GM21825 (cell line): ENCODE measurements at regions not wholly inside any gene's neighbourhood (a gene's known extent, or its start where the extent isn't known, plus 50 kb on each side); places are given as distances from the start of the nearest gene placed in this dataset.
"Not testable (repeated sequence)": the region's sequence is repeated elsewhere in the genome, so short reads cannot be mapped to it uniquely, and the experiment has no call there.

Experiments
- ATAC-seq: cut with Tn5 transposase; IDR thresholded peaks from one replicate; pipeline ENCODE4 v1.9.1; 2021; ENCODE audit warnings: mild to moderate bottlenecking, moderate library complexity; ENCODE audit not compliant: unreplicated experiment

DNA sequence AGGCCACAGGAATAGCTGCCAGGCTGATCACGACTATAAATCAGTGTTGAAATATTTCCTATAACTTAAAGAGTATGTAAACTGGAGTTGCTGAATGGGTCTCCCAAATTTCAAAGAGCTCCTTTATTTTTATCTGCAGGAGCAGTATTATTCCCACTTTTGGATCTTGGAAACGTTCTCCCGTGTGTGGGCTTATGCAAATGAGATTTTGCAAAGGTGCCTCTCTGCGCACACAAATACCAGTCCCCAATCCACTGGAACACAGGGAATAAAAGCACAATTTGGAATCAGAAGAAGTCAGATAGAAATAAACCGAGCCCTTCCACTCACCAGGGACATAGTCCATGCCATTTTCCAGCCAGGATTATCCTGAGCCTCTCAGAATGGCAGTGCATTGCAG lies 350.2 kb upstream of the CELF2 start:
- ATAC-seq: no peak

DNA sequence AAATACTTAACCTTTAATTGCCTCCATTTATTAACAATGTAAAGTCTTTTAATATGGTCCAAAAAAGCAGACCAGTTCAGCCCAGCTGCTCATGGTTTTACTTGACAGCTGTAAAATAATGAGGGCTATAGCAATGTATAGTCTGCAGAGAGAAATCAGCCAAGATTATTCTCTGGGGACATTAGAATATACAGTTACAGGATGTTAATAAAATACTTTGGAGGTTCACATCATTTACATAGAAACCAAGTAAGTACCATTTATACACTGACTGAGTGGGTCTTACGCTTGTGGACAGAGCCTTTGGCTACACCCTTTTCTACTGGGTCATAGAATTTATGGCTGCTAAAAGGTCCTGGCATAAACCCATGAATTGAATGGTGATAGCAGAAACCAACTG lies 340.7 kb upstream of the CELF2 start:
- ATAC-seq: no peak

DNA sequence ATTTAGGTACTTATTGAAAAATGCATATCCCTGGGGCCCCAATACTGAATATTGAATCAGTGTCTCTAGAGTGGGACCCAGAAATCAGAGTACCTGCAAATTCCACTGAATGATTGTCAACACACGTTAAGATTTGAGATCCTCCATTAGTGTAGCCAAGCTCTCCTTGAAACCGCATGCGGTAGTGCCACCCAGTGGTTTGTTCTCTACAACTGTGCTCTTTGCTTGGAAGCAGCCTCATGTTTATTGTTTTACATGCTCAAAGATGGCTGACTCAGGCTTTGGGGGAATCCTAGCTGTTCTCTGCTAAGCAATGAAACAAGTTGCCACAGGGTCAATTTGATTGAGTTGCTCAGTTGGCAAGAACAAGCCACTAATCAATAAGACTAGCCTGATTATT lies 340.2 kb upstream of the CELF2 start:
- ATAC-seq: peak; percentile 87

DNA sequence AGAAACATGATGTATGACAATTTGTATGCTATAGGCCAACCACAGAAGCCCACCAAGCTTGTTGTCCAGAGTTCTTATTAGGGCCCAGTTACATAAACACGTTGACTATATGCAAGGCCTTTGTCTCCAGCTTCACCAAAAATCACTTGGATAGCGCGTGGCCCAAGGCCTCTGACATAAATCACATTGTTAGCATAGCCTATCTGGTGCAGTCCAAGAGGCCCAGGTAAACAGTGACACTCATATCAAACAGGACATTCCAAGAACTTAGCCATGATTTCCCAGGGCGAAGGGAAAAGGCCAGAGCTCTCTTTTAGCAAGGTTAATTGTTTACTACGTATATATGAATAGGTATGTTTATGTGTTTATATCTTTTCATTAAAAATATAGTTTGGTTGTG lies 337.2 kb upstream of the CELF2 start:
- no peak for ATAC-seq

DNA sequence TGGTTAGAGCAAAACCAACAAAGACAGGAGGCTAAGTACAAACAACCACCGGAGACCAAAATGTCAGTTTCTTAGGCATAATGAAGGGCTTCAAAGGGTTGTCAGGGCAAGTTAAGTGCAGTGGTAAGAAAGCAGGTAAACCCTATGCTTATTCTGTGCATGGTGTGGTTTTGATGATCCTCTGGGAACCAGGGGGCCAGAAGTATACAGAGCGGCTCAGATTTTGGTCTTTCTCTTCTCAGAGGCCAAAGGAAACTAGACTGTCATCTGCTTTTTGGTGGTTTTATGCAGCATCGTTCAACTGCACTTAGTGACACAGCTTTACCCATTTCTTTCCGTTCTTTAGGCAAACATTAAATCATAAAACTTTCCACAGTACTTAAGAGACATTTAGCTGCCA lies 332.7 kb upstream of the CELF2 start:
- ATAC-seq: no peak

DNA sequence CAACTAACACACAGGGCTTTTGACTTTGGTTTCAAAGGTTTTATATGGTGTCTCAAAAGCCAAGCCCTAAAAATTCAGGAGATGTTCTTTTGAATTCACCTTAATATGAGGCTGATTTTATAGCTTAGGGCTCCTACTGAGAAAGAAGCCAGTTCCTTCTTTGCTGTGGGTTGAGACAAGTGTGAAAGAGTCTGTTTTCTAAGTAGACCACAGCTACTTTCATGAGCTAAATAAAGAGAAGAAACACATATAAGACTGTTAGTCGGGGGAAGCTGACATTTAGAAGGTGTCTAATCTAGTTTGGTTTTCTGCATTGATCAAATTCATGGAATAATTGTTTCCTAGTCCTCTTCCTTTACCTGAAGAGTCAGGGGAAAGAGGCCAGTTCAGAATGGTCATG lies 332.1 kb upstream of the CELF2 start:
- no peak for ATAC-seq

DNA sequence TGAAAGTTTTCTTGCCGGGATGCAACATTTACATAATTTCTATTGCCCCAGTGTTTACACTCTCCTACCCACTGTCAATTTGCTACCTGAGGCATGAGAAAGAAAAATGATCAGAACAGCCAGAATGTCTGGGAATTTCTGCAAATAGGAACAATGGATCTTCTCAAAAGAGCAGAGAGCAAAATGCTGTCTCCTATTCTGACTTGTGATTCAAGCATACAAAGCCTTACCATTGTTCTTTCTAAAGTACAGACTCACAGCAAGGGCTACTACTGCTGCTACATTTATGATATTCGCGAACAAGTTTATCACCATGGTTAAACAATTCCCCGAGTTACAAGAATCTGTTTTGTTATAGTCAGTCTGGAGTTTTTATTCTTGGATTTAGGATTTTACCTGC lies 329.9 kb upstream of the CELF2 start:
- no peak for ATAC-seq

DNA sequence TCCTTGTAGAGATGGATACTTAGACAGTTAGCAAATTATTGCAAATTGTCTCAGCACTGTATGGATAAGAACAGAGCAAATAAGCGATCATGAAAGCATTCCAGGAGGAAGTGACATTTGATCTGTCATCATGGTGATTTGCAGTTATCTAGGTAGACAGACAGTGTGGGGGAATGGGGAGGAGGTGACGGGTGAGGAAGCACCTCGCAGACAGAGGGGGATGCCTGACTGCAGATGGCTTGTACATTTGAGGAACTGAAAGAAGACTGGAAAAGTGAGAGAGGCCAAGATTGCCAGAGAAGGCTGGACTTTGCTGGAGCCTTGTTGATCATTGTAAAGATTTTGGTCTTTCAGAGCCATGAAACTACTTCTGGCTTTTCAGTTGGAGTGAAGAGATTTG lies 318.2 kb upstream of the CELF2 start:
- ATAC-seq: no peak

DNA sequence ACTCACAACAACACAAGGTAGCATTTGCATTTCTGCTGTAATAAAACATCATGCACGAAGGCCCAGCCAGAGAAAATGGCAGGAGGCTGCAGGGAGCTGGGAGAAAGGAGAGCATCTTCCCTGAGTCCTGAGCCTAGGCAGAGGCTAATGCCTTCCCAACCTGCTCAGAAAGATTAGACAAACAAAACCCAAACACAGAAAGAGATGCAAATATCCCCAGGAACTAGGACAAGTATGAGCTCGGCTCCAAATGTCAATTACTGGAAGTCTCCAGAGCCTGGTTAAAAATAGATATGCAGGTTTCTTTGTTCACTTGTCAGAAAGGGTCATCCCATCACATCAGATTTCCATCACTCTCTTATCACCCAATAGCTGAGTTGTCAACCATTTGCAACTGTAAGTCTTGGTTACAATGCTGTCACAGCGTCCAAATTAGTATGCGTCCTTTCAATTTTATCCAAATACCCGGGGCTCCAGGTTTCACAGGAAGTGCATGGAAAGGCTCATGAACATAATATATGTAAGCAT lies 316.5 kb upstream of the CELF2 start:
- no peak for ATAC-seq

DNA sequence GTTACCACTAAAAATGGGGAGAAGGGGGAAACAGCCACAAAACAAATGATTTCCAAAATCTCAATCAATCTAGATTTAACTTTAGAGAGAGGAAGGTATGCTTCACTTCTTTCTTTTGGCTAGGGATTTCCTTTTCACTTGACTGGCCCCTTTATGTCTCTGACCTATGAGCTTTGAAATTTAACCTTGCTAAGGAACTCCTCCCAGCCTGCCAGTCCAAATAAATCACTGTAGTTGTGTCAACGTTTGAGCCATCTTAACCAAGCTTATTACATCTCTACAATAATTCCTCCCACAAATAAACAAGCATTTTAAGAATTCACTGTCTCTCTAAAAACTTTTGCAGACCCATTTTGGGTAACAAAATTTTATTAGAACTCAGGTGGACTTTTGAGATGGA lies 315.5 kb upstream of the CELF2 start:
- no peak for ATAC-seq

DNA sequence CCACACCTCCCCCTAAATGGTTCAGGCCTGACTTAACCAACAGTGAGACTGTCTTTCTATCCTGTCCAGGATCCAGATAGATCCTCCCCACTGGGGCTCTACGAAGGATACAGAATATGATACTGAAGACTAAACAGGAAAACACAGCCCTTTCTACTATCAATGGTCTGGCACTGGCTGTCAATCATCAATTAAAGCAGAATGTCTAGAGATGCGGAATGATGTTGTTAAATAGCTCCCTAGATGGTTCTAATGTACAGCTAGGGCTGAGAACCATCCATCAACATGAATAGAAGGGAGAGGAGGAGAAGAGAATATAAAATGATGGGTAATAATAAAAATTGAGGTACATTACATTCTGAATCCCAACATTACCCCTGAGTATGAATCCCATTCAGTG lies 314.3 kb upstream of the CELF2 start:
- ATAC-seq: no peak

DNA sequence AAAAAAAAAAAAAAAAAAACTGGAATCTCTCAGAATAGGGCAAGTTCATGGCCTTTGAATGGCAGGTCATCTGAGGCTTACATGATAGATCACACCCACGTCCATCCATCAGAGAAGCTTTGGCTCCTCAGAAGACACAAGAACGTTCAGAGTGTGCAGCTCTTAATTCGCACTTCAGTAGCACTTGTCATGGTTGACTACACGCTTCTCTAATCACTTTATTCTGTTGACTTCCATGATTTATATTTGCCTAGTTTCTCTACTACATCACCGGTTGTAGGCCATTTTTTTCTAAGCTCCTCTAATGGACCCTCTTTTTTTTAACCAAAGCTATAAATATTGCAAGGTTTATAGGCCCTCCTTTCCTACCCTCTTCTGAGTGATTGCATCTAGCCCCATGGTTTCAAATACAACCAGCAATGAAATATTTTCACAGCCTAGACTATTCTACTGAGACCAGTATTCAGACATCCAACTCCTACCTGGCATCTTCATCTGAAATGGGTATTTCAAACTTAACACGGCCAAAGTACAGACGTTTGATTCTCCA lies 305.4 kb upstream of the CELF2 start:
- no peak for ATAC-seq

DNA sequence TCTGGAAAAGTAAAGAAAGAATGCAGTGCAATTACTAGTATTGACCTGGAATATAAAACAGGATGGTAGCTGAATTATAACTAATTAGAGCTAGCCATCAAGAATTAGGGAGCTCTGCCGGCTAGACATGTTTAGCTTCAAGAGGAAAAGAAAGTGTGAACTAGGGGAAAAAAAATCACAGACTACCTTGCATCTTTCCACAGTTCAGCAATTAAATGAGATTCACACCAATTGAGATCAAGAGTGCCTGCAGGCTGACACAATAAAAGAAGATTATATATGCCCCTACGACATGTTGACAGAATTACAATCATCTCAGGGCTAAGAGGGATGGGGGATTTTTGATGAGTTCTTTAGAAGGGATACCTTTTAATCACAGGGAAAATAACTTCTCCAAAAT lies 303.3 kb upstream of the CELF2 start:
- ATAC-seq: no peak

DNA sequence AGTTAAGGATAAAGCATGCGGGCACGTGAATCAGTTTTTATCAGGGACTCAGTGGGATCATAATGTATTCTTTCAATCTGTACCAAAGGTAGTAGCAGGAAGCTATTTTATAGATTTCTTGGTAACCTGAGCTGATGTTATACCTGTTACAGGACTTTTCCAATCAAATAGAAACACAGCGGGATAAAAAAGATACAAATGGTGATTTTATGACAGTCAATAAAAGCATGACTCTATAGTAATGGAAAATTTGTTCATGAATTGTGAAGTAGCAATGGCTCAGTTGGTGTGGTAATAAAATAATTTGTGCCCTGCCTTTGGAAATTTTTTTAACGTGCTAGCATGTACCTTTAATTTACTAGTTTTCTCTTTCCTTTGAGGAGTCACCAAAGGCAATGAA lies 300.7 kb upstream of the CELF2 start:
- ATAC-seq: no peak

DNA sequence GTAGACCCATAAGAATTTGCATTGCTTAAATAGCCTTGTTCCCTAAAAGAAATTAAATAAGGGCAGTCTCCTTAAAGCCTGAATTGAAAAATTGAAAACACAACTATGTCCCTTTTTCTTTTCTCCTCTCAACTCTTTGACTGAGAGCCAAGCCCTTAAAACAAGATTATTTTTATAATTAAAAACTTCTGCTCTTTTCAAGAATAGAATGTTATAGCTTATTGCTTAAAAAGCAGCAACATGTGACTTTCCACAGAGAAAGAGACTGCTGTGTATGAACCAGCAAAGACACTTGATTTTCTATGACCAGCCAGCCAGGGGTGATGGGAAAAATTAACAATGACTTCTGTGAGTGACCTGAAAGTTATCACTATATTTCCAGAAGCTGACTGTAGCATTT lies 295.2 kb upstream of the CELF2 start:
- ATAC-seq: no peak

DNA sequence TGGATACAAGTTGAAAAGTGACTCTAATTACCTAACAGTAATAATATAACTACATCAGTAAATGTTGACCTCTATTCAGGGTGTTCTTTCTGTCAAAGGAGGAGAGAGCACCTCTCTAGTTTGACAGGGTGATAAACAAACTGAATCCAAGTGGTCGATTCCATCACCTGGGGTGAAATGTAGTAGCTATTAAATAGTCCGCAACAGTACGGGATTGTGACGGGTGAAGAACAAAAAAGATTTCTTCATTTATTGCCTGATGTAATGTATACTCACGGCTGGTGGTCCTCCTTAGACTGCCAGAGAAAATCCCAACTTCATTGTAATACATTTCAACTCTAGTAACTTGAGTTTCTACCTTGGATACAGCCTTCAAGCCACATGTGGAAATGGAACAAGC lies 292.5 kb upstream of the CELF2 start:
- ATAC-seq: no peak

DNA sequence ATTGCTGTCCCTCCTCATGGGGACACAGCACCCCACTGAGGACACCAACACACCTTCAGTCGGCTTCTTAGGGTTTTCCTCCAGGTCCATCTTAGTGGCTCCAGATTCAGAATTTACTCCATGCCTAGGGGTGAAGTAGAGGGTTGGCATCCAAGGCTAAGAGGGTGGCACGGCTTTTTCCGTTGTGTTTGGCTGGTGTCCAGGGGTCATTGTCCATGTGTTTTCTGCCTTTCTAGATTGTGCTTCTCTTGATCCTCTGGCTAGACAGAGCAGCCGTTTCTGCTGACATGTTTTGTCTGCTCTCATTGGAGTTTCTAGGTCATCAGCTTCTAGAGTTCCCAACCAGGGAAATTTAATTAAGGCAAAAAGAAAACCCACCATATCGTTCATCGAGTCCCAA lies 291.6 kb upstream of the CELF2 start:
- ATAC-seq: no peak

DNA sequence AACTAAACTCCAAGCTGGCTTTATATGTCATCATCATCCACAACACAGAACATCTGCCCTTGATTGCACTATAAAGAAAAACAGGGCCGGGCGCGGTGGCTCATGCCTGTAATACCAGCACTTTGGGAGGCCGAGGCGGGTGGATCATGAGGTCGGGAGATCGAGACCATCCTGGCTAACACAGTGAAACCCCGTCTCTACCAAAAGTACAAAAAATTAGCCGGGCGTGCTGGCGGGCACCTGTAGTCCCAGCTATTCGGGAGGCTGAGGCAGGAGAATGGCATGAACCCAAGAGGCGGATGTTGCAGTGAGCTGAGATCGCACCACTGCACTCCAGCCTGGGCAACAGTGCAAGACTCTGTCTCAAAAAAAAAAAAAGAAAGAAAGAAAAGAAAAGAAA lies 290.3 kb upstream of the CELF2 start:
- ATAC-seq: not testable (repeated sequence)

DNA sequence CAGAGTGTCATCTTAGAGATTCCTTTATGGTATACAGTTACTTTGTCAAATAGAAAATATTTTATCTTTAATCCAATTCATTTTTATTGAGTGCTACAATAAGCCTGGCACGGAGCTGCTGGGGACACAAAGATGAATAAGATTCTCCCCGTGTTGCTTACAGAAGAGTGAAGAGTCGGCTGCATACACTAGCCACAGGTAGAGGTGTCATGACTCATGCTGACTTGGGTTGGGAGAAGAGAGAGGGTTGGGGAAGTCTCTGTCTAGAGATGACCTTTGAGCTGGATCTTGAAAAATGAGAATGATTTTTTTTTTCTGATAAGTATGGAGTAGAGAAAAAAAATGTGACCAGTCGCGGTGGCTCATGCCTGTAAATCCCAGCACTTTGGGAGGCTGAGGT lies 289.9 kb upstream of the CELF2 start:
- no peak for ATAC-seq

DNA sequence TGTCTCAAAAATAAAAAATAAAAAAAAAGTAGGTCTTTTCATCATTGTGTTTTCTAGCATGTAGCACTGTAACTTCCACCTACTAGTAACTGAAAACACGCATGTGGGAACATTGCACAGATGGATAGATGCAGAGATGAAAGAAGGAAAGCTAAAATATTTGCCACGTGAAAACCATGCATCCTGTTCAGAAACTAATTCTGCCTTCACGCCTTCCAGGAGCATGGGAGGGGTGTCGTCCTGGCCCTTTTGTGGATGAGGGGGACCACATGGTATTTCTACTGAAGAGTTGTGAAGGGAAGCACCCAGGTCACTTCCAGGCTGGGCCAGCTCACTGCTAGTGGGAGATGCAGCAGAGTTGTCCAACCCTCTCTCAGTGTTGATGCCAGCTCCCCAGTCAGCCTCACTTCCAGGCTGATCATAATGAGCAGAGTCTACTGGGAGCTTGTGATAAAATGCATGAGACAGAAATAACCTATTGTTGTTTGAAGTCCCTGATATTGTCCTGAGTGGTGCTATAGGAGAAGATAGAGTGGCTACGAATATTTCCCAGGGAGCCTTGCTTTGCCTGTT lies 287.1 kb upstream of the CELF2 start:
- no peak for ATAC-seq

DNA sequence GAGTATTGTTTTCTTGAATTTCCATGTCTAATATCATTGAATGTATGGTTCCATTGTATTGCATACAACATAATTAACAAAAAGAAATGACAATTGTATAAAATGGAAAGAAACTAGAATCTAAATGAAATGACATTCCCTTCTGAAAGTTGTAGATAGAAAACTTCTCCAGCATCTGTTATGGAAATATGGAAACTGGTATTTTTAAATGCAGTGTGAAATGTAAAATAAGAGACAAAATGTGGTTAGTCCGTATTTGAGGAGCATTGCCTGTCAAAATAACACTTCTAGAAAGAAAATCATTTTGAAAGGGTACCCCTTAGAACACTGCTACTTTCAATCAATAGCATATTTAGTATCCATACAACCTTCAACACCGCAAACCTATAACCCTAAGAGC lies 286.3 kb upstream of the CELF2 start:
- ATAC-seq: no peak

DNA sequence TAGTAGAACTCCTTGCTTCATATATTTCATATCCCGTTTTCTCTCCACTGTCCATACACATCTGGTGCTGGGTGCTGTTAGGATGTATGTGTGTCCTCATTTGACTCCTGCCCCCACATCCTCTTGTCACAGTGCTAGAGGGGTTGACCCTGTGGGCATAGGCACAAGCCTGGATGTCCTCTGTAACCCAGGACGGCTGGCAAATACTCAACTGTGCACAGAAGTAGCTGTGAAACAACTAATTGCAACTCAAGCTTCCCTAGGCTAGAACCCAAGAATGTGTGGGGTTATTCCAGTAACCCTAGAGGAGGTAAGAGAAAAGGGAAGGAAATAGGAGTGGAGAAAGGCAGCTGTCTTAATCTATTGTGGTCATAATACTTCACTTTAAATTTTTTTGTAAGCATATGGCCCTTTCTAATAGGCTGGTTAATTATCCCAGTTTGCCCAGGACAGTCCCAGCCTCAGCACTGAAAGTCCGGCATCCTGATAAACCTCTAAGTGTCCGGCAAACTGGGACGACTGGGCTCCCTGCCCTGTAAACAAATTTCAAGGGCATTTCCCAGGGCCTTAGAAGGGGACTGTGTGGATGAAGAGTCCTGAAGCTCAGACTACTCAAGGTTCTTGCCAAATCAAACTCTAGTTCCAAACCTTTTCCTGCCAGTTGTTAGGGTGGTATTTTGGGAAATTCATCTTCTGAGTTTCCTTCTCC lies 283.2 kb upstream of the CELF2 start:
- ATAC-seq: no peak

DNA sequence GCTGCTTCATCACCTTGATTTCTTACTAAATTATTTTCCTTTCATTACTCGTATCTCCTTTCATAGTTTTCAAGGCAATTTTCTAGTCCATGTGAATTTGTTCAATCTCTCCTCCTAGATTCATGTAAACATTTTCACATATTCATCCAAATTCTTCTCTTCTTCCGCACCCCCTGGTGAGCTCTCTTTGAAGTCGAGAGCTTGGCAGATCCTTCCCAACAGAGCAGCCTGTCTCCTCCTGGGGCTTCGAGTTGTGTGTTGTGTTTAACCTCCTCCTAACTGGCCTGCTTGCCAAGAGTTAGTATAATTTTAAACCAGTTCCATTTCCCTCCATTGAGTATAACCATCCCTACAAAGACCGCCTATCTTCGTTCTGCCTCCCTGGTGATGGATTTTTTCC lies 272.4 kb upstream of the CELF2 start:
- no peak for ATAC-seq
